Upper lobe of right lung (tissue), 1 donor: ENCODE measurements at regions not wholly inside any gene's neighbourhood (a gene's known extent, or its start where the extent isn't known, plus 50 kb on each side); places are given as distances from the start of the nearest gene placed in this dataset.

Source experiments
- ATAC-seq: fragments of 200-7000 bp; cut with Tn5 transposase; one replicate; pipeline ENCODE4 v1.9.1; 2020; ENCODE audit warnings: mild to moderate bottlenecking, moderate library complexity
- DNase-seq: peaks from one replicate; pipeline ENCODE4 v3.0.0-alpha.2; 2020
- H3K27ac ChIP-seq: fragments of 200-600 bp; one replicate; pipeline ENCODE4 v1.8.0; 2022
- H3K27me3 ChIP-seq: fragments of 200-600 bp; one replicate; pipeline ENCODE4 v1.8.0; 2022; ENCODE audit warnings: mild to moderate bottlenecking
- H3K36me3 ChIP-seq: fragments of 200-600 bp; one replicate; pipeline ENCODE4 v1.8.0; 2022
- H3K4me1 ChIP-seq: fragments of 200-600 bp; one replicate; pipeline ENCODE4 v1.8.0; 2022
- H3K4me3 ChIP-seq: fragments of 200-600 bp; one replicate; pipeline ENCODE4 v1.8.0; 2022; ENCODE audit warnings: mild to moderate bottlenecking
- H3K9me3 ChIP-seq: fragments of 200-600 bp; one replicate; pipeline ENCODE4 v1.8.0; 2022
- intact Hi-C: fragments of 100-400 bp; cut with DNase I; formaldehyde crosslinking; loops from one replicate; pipeline ENCODE4 v1.11.0; 2022
- TF ChIP-seq, protein P1 (sequence below): fragments of 200-600 bp; IDR thresholded peaks from one replicate; pipeline ENCODE4 v1.8.0; 2022; ENCODE audit warnings: antibody characterized with exemption
- donor health status: DM: no; HTN: yes; CAD: no; lungs with severe emphysema.

DNA sequence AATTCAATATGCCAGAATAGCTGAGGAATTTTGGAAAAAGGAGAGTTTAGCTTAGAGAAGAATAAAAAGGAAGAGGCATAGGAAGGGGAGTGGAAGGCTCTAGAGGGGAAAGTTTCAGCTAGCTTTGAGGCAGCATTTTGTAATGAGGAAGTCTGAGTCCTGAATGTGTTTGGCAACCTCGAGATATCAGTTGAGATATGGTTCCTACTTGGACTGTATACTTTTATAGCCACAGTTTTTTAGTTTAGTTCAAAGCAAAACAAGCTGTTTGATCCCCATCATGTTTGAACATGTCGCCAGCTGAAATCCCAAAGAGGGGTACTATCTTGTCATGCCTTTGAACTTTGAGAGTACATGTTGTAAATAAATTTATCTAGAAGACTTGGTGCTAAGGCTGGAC lies 559.0 kb upstream of the FTMT start:
- H3K27ac ChIP-seq, result no peak overlapping the region
- DNase-seq (no peak), ATAC-seq (no peak)
- no peaks in the 10 kb centered on the region for H3K27me3 ChIP-seq
- no peaks in the 10 kb centered on the region for H3K9me3 ChIP-seq
- H3K36me3 ChIP-seq, result no peaks in the 10 kb centered on the region
- H3K4me1 ChIP-seq, result no peaks in the 10 kb centered on the region
- no peak overlapping the region for H3K4me3 ChIP-seq
- TF ChIP-seq, protein P1, sequence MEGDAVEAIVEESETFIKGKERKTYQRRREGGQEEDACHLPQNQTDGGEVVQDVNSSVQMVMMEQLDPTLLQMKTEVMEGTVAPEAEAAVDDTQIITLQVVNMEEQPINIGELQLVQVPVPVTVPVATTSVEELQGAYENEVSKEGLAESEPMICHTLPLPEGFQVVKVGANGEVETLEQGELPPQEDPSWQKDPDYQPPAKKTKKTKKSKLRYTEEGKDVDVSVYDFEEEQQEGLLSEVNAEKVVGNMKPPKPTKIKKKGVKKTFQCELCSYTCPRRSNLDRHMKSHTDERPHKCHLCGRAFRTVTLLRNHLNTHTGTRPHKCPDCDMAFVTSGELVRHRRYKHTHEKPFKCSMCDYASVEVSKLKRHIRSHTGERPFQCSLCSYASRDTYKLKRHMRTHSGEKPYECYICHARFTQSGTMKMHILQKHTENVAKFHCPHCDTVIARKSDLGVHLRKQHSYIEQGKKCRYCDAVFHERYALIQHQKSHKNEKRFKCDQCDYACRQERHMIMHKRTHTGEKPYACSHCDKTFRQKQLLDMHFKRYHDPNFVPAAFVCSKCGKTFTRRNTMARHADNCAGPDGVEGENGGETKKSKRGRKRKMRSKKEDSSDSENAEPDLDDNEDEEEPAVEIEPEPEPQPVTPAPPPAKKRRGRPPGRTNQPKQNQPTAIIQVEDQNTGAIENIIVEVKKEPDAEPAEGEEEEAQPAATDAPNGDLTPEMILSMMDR, result no peak
- intact Hi-C loops, result no loop called here

DNA sequence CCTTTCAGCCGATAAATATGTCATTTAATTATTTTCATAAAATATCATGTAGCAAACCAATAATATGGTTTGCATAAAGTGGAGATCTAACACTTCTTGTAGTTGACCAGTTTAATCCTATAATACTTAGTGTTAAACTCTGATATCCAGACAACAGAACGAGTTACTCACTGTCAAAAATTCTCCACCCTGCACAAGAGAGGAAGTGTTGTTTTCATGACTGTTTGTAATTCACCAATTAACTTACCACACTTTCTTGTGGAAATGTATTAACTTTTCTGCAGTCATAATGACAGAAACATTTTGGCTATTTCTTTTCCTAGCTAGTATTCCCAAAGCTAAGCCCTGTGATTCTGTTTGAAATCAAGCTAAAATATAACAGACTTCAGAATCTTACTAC lies 555.3 kb upstream of the FTMT start:
- intact Hi-C loops, result no loop called here
- DNase-seq (no peak), ATAC-seq (no peak)
- Histone ChIP-seq H3K4me1 (no peaks in the 10 kb centered on the region), H3K27me3 (no peaks in the 10 kb centered on the region), H3K4me3 (no peak overlapping the region), H3K9me3 (no peaks in the 10 kb centered on the region), H3K36me3 (no peaks in the 10 kb centered on the region), H3K27ac (no peak overlapping the region)
- TF ChIP-seq, protein P1, result no peak

DNA sequence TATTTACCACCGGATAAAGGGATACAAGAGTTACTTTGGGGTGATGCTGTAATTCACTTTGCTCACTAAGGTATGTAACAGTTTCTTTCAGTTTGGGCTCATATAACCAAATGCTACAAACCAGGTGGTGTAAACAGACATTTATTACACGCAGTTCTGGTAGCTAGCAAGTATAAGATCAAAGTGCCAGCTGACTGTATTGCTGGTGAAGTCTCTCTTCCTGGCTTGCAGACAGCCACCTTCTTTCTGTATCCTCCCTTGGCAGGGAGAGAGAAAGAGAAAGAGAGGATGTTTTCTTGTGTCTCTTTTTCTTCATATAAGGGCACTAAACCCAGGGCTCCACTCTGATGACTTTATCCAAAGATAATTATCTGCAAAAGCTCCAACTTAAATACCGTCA lies 552.5 kb upstream of the FTMT start:
- Histone ChIP-seq H3K36me3 (no peaks in the 10 kb centered on the region), H3K4me1 (no peaks in the 10 kb centered on the region), H3K4me3 (no peak overlapping the region), H3K9me3 (no peaks in the 10 kb centered on the region), H3K27me3 (no peaks in the 10 kb centered on the region), H3K27ac (no peak overlapping the region)
- no peak for DNase-seq
- TF ChIP-seq, protein P1, result no peak
- intact Hi-C loops, result no loop called here
- ATAC-seq, result no peak

DNA sequence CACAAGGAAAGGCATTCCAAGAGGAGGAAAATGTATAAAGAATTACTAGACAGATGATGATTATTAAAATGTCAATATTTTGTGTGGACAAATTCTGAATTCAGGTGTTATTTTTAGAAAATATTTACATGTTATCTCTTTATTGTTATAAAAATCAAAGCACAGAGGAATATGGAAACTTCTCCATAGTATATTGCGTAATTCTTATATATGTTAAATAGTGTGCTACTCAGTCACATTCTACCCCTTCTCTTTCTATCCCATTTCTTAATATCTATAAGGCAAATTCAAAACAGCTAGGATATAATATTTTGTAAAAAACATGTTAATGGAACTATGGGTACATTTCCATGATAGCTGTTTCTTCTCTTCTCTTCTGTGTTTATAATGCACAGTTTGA lies 546.8 kb upstream of the FTMT start:
- Histone ChIP-seq H3K4me3 (no peak overlapping the region), H3K27me3 (no peaks in the 10 kb centered on the region), H3K27ac (no peak overlapping the region), H3K36me3 (no peaks in the 10 kb centered on the region), H3K9me3 (no peaks in the 10 kb centered on the region), H3K4me1 (no peaks in the 10 kb centered on the region)
- intact Hi-C loops, result no loop called here
- no peak for ATAC-seq
- DNase-seq, result no peak
- TF ChIP-seq, protein P1, result no peak

DNA sequence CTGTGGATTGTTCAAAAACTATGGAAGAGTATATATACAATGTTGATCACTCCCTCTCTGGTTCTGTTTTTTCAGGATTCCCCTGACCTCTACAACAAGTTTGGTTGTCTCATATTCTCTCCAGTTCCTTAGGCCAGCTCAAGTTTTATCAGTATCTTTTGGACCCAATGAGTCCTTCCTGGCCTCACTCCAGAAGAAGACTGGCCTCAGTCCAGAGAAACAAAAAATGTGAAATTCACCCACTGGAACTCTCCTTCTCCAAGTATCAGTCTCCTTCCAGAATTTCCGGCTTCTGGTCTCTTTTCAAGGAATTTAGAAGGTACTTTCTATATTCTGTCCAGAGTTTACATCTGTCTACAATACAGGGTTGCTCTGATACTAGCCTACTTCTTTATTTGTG lies 537.8 kb upstream of the FTMT start:
- Histone ChIP-seq H3K4me3 (no peak overlapping the region), H3K9me3 (no peaks in the 10 kb centered on the region), H3K27me3 (no peaks in the 10 kb centered on the region), H3K36me3 (no peaks in the 10 kb centered on the region), H3K27ac (no peak overlapping the region), H3K4me1 (no peaks in the 10 kb centered on the region)
- intact Hi-C loops, result no loop called here
- TF ChIP-seq, protein P1, result no peak
- DNase-seq (no peak), ATAC-seq (no peak)

DNA sequence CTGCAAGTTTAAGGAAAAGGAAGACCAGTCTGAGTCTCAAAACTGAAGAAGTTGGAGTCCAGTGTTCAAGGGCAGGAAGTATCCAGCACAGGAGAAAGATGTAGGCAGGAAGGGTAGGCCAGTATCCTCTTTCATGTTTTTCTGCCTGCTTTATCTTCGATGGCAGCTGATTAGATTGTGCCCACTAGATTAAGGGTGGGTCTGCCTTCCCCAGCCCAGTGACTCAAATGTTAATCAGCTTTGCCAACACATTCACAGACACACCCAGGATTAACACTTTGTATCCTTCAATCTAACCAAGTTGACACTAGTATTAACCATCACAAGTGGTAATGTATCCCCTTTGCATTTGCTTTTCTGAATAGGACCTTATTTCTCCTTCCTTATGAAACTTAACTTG lies 535.9 kb upstream of the FTMT start:
- TF ChIP-seq, protein P1, result no peak

More for the DNA sequence above, 535.9 kb upstream of the FTMT start:
- ATAC-seq (no peak), DNase-seq (no peak)
- no peaks in the 10 kb centered on the region for H3K4me1 ChIP-seq
- no peaks in the 10 kb centered on the region for H3K9me3 ChIP-seq
- H3K27ac ChIP-seq, result no peak overlapping the region
- H3K36me3 ChIP-seq, result no peaks in the 10 kb centered on the region
- no peaks in the 10 kb centered on the region for H3K27me3 ChIP-seq
- intact Hi-C loops, result no loop called here
- no peak overlapping the region for H3K4me3 ChIP-seq
